ENCODE measurements at regions not wholly inside any gene's neighbourhood (a gene's known extent, or its start where the extent isn't known, plus 50 kb on each side); places are given as distances from the start of the nearest gene placed in this dataset.
"Not testable (repeated sequence)": the region's sequence is repeated elsewhere in the genome, so short reads cannot be mapped to it uniquely, and the experiment has no call there.

DNA sequence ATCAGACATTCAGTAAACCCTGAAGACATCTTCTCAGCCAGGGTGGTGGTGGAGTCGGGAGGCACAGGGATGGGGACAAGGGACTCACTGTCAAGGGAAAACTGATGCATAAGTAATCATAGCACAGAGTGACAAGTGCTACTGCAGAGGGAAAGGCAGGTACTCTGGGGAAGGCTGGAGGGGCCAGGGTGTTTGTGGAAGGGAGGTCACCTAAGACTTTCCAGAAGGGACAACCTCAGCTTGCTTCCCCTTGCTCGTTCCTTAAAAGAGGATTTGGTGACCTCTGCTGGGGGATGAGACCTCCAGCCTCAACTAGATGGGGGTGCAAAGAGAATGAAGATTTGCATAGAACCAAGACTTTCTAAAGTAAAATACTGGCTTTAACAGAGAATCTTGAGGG is 99.5 kb downstream of the SLC4A3 start:
- DNase-seq (ENCODE audit: low spot score) = no peak

GRCh38 chr2:219727771-219728429 is 100.5 kb downstream of the SLC4A3 start:
- DNase-seq (ENCODE audit: low spot score) = no peak

- no peak for DNase-seq (ENCODE audit: low spot score)
These were observed 101.6 kb downstream of the SLC4A3 start for GRCh38 chr2:219728991-219729487.

DNA sequence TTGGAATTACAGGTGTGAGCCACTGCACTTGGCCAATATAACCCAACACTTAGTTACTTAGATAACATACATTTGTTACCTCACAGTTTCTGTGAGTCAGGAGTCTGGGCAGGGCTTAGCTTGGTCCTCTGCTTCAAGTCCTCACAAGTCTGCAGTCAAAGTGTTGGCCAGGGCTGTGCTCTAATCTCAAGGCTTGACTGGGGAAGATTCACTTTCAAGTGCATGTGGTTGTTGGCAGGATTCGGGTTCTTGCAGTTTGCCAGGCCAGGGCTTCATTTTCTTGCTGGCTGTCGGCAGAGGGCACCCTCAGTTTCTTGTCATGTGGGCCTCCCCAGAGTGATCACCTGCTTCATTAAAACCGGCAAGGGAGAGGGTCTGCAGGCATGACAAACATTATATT is 103.7 kb downstream of the SLC4A3 start:
- no peak for DNase-seq (ENCODE audit: low spot score)

GRCh38 chr2:219733106-219733505 is 105.7 kb downstream of the SLC4A3 start:
- no peak for DNase-seq (ENCODE audit: low spot score)

DNA sequence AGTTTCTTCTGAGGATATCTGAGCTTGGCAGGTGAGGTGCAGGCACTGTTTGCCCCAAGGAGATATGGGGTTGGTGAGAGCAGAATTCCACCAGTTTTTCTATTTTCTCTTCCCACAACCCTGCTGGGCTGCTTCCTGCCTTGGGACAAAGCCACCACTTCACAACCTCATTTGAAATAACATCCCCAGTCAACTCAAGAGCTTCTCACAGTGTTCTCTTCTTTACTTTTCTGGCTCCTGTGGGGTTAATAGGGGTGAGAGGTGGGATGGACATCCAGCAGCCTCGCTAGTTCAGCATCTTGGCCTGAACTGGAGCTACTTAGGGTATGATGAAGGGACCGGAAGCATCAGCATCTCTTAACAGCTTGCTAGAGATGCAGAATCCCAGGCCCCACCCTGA is 106.3 kb downstream of the SLC4A3 start:
- DNase-seq (ENCODE audit: low spot score) = no peak

GRCh38 chr2:219736209-219736608 is 108.8 kb downstream of the SLC4A3 start:
- peak; percentile 18 for DNase-seq (ENCODE audit: low spot score)

- DNase-seq (ENCODE audit: low spot score) = no peak
These were observed 109.9 kb downstream of the SLC4A3 start for GRCh38 chr2:219737270-219737691.

DNA sequence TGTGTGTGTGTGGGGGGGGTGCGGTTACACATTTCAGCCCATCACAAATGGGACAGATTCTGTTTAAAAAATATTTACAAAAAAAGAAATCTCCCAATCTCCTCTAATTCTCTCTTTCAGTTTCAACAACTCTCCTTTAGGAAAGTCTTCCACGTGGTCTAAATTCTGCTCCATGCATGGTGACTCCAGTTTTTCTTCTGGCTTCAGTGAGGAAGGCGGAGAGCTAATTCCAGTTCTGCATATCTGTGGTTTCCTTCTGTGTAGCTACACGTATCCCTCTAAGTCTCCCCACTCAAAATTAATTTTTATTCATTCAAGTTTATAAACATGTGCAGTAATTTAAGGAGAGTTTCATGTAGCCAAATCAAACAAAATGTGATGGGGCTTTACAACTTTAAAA is 111.6 kb downstream of the SLC4A3 start:
- DNase-seq (ENCODE audit: low spot score) = no peak

GRCh38 chr2:219739866-219740440 is 112.5 kb downstream of the SLC4A3 start:
- DNase-seq (ENCODE audit: low spot score) = no peak

DNA sequence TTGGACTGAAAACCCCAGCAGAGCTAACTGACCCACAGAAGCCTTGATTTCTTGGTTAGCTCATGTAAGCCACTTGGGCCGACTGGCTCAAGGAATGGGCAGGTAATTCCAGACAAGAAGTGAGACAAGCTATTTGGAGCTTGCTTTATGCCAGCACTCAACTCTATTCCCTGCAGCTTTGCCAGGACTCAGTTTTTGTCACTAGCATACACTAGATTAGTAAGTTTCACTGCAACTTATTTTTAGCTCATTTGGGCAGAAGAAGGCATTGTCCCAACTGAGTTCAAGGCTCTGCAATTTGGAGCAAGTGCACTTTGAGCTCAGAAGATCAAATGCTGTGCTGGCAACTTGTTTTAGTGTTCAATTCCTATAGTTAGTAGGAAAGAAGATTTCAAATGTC is 116.1 kb downstream of the SLC4A3 start:
- DNase-seq (ENCODE audit: low spot score) = no peak

- DNase-seq (ENCODE audit: low spot score) = no peak
These were observed 116.6 kb downstream of the SLC4A3 start for GRCh38 chr2:219744066-219744465.

GRCh38 chr2:219744600-219744999 is 117.2 kb downstream of the SLC4A3 start:
- DNase-seq (ENCODE audit: low spot score) = no peak

- no peak for DNase-seq (ENCODE audit: low spot score)
These were observed 120.2 kb downstream of the SLC4A3 start for GRCh38 chr2:219747637-219748036.

GRCh38 chr2:219748671-219749570 is 121.5 kb downstream of the SLC4A3 start:
- DNase-seq (ENCODE audit: low spot score) = no peak

GRCh38 chr2:219751121-219751520 is 123.7 kb downstream of the SLC4A3 start:
- DNase-seq (ENCODE audit: low spot score) = not testable (repeated sequence)

DNA sequence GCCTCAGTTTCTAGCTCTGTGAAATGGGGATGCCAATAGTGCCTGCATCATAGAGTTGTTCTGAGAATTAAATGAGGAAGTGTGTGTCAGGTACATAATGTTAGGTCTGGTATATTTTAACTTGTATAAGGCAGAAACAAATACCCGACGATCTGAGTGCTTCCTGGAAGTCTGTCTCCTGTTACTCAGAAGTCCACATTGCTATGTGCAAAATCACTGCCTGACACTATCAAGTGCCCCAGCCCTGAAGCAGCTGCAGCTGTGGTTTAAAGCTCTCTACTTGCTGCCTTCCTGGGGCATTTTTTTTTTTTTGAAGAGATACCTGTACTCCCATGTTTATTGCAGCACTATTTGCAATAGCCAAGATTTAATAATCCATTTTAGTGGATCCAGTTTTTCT is 125.3 kb downstream of the SLC4A3 start:
- DNase-seq (ENCODE audit: low spot score) = no peak

DNA sequence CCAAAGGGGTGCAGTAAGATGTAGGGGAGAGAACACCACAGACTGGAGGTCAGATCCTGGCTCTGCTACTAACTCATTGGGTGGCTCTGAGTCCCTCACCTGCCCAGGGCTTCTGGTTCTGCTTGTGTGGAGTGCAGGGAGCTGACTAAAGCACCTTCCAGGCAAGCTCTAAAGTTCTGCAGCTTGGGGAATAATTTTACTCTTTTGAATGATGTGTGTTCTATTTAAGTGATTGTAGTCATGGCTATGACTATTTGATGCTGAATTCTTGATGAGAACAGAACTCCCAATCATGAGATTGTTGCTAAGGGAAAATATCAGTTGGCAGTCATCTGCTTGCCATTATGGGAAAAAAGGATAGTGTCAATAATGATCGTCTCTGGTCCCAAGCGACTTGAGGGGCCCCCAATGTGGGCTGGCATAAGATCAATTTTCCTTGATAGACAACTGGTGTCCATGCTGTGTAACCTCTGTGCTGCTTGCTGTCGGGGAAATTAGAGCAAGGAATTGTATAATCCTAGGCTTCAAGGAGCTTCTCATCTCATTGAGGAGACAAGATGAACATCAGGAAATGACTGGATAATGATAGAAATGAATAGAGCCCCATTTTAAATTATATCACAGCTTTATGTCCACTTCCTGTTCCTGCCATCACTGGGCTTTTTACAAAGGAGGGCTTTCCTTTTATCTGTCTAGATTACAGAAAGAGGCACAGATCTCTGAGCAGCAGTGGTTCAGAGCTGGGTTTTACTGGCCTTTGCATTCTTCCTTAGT is 131.7 kb downstream of the SLC4A3 start:
- DNase-seq (ENCODE audit: low spot score) = no peak

GRCh38 chr2:219759801-219760200 is 132.4 kb downstream of the SLC4A3 start:
- DNase-seq (ENCODE audit: low spot score) = no peak

DNA sequence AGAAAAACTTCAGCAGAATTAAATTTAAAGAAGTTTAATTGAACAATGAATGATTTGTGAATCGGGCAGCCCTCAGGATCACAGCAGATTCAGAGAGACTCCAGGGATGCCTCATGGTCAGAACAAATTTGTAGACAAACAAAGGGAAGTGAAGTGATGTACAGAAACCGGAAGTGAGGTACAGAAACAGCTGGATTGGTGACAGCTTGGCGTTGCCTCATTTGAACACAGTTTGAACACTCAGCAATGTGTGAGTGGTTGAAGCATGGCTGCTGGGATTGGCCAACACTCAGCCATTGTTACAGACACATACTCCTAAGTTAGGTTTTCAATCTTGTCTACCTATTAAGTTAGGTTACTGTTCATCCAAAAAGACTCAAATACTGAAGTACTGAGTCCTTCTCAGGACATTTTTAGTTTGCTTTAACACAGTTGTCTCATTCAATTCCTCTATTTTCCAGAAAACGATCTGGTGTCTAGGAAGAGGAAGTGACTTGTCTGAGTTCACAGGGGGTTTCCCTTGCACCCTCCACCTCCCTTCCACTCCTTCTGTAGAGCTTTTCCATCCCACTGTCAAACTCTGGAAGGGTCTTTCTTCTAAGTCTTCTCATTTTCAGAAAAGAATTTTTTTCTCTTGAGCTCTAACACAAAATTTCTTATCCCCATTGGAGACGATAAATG is 137.9 kb downstream of the SLC4A3 start:
- no peak for DNase-seq (ENCODE audit: low spot score)

DNA sequence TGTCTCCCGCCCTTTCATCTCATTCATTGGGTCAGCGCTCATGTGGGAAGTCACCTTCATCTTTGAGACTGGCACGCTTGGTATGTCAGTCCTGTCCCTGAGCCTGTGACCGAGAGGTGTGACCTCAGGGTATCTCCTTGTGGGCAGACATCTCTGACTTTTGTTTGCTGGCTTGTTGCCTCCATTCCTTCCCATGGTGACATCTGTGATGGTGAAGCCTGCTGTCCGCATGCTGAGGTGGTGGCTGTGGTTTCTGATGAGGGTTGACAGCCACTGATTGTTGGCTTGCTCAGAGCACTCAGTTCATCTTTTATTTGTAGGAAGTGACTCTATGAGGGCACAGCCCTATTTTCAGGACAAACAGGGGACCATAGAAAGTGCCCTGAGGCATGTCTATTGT is 139.2 kb downstream of the SLC4A3 start:
- no peak for DNase-seq (ENCODE audit: low spot score)
